Tibial nerve (tissue), 4 donors: ENCODE measurements at regions not wholly inside any gene's neighbourhood (a gene's known extent, or its start where the extent isn't known, plus 50 kb on each side); places are given as distances from the start of the nearest gene placed in this dataset.

ENCODE experiments used
- DNase-seq, 2 donors: peaks; one replicate each; pipeline ENCODE4 v3.0.0-alpha.2; 2019; ENCODE audit warnings: low spot score in 2 of 2
- H3K27ac ChIP-seq, 4 donors: fragments of 200-600 bp; sonication (generic) in 3 of 4; one replicate each; pipeline ENCODE4 v1.5.1; 2017 to 2019; ENCODE audit warnings: mild to moderate bottlenecking in 1 of 4
- H3K27me3 ChIP-seq, 2 donors: fragments of 200-600 bp; sonication (generic) in 1 of 2; one replicate each; pipeline versions ENCODE4 v1.5.1 to v1.6.0; 2017 to 2019
- H3K36me3 ChIP-seq, 3 donors: fragments of 200-600 bp; sonication (generic); one replicate each; pipeline ENCODE4 v1.5.1; 2018 to 2019
- H3K4me1 ChIP-seq, 4 donors: fragments of 200-600 bp; sonication (generic) in 3 of 4; one replicate each; pipeline ENCODE4 v1.5.1; 2017 to 2019
- H3K4me3 ChIP-seq, 4 donors: fragments of 200-600 bp; sonication (generic) in 3 of 4; one replicate each; pipeline ENCODE4 v1.5.1; 2017 to 2019; ENCODE audit warnings: mild to moderate bottlenecking in 1 of 4, moderate library complexity in 1 of 4
- H3K9me3 ChIP-seq, 4 donors: fragments of 200-600 bp; sonication (generic) in 3 of 4; one replicate each; pipeline ENCODE4 v1.5.1; 2017 to 2019
- EP300 ChIP-seq, 2 donors: sonication (generic); formaldehyde crosslinking; IDR thresholded peaks; one replicate each; pipeline ENCODE4 v1.6.1; 2017; ENCODE audit warnings: antibody characterized with exemption in 2 of 2, mild to moderate bottlenecking in 1 of 2
- POLR2A ChIP-seq, 2 donors: fragments of 450-650 bp; IDR thresholded peaks; one replicate each; pipeline ENCODE4 v1.6.1; 2017; ENCODE audit warnings: antibody characterized with exemption in 2 of 2, mild to moderate bottlenecking in 2 of 2, moderate library complexity in 2 of 2
- WGBS, 2 donors: methylation state at CpG; one replicate each; pipeline ENCODE4 v1.1.5; 2018; 5-methylcytosine and 5-hydroxymethylcytosine counted together
- TF ChIP-seq, protein P1 (sequence below), 5 experiments: fragments of 200-600 bp in 3 of 5; fragments of 450-650 bp in 2 of 5; sonication (generic) in 3 of 5; IDR thresholded peaks; one replicate each; pipeline ENCODE4 v1.5.1; 2016 to 2019; ENCODE audit warnings: antibody characterized with exemption in 5 of 5, mild to moderate bottlenecking in 3 of 5, moderate library complexity in 2 of 5

GRCh38 chr4:111991163-111991562 lies 154.1 kb upstream of the FAM241A start:
- DNase-seq: no peak
- H3K4me3 ChIP-seq: no peak overlapping the region
- no peak for TF ChIP-seq POLR2A (IDR thresholded peaks at IDR 0.05)
- TF ChIP-seq, protein P1, sequence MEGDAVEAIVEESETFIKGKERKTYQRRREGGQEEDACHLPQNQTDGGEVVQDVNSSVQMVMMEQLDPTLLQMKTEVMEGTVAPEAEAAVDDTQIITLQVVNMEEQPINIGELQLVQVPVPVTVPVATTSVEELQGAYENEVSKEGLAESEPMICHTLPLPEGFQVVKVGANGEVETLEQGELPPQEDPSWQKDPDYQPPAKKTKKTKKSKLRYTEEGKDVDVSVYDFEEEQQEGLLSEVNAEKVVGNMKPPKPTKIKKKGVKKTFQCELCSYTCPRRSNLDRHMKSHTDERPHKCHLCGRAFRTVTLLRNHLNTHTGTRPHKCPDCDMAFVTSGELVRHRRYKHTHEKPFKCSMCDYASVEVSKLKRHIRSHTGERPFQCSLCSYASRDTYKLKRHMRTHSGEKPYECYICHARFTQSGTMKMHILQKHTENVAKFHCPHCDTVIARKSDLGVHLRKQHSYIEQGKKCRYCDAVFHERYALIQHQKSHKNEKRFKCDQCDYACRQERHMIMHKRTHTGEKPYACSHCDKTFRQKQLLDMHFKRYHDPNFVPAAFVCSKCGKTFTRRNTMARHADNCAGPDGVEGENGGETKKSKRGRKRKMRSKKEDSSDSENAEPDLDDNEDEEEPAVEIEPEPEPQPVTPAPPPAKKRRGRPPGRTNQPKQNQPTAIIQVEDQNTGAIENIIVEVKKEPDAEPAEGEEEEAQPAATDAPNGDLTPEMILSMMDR (IDR thresholded peaks at IDR 0.05): no peak
- no peak for TF ChIP-seq EP300 (IDR thresholded peaks at IDR 0.05)
- no peaks in the 10 kb centered on the region for H3K9me3 ChIP-seq
- no peaks in the 10 kb centered on the region for H3K4me1 ChIP-seq
- 52 to 53% methylated on average over 3 of the region's 3 CpGs for WGBS, 2 donors
- H3K27me3 ChIP-seq: no peaks in the 10 kb centered on the region
- no peak overlapping the region for H3K27ac ChIP-seq
- H3K36me3 ChIP-seq: no peaks in the 10 kb centered on the region

DNA sequence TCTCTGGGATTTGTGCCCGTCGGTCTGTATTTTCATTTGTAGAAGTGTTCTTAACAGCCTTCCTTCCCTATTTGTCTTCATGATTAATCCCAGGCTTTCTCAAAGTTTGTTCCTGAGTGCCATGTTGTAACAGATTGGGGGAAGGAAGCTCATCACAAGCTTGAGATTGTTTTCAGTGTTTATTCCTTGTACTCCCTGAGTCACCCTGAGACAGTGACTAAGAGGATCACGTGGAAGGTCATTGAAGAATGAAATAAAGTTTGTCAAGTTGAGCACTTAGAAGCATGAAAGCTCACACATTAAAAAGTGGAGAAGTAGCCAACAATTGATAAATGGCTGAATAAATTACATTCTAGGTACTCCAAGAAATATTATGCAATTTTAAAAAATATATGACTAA lies 153.5 kb upstream of the FAM241A start:
- TF ChIP-seq EP300 (IDR thresholded peaks at IDR 0.05) (peak in 1 of 2 donors; percentile 64), POLR2A (IDR thresholded peaks at IDR 0.05) (no peak)
- TF ChIP-seq, protein P1 (IDR thresholded peaks at IDR 0.05): no peak
- Histone ChIP-seq H3K9me3 (no peaks in the 10 kb centered on the region), H3K27ac (no peak overlapping the region), H3K27me3 (no peaks in the 10 kb centered on the region), H3K4me3 (no peak overlapping the region), H3K4me1 (no peaks in the 10 kb centered on the region), H3K36me3 (no peaks in the 10 kb centered on the region)
- peak in 1 of 2 donors; percentile 8 for DNase-seq
- 23 to 32% methylated on average over 3 of the region's 3 CpGs for WGBS, 2 donors

GRCh38 chr4:111992351-111993168 lies 152.7 kb upstream of the FAM241A start:
- Histone ChIP-seq H3K27ac (no peak overlapping the region), H3K4me1 (no peaks in the 10 kb centered on the region), H3K36me3 (no peaks in the 10 kb centered on the region), H3K4me3 (no peak overlapping the region), H3K9me3 (no peaks in the 10 kb centered on the region), H3K27me3 (no peaks in the 10 kb centered on the region)
- WGBS, 2 donors: 61 to 64% methylated on average over 7 of the region's 7 CpGs
- no peak for DNase-seq
- TF ChIP-seq POLR2A (IDR thresholded peaks at IDR 0.05): no peak
- no peak for TF ChIP-seq EP300 (IDR thresholded peaks at IDR 0.05)
- TF ChIP-seq, protein P1 (IDR thresholded peaks at IDR 0.05): no peak

DNA sequence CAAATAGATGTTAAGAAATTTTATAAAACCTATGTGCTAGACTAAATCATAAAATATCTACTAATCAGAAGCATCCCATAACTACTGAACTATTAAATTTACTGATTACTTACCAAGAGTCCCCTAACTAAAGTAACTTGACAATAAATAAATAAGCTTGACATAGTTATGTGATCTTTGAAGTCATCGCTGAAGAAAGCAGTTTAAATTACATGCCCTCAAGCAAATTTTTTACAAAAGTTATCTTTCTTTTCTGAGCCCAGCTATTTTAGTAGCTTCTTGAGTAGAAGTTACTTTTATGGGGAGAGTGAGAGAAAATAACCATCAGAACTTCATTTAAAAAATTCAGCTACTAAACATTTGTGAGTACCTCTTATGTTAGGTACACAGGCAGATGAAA lies 150.9 kb upstream of the FAM241A start:
- Histone ChIP-seq H3K27ac (no peak overlapping the region), H3K9me3 (no peaks in the 10 kb centered on the region), H3K36me3 (no peaks in the 10 kb centered on the region), H3K4me1 (no peaks in the 10 kb centered on the region), H3K27me3 (no peaks in the 10 kb centered on the region), H3K4me3 (no peak overlapping the region)
- 38 to 45% methylated on average over 1 of the region's 1 CpG for WGBS, 2 donors
- no peak for DNase-seq
- TF ChIP-seq, protein P1 (IDR thresholded peaks at IDR 0.05): no peak
- TF ChIP-seq EP300 (IDR thresholded peaks at IDR 0.05) (no peak), POLR2A (IDR thresholded peaks at IDR 0.05) (no peak)

DNA sequence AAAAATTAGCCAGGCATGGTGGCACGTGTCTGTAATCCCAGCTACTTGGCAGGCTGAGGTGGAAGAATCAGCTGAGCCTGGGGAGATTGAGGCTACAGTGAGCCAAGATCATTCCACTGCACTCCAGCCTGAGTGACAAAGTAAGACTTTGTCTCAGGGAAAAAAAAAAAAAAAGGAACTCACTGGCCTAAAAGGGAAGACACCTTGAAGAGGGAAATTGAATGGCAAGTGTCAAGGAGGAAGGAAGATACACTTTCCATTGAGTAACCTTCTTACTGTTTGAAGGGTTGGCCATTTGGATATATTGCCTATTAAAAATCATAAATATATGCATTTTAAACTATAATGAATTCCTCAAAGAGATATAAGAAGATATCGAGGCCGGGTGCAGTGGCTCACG lies 147.5 kb upstream of the FAM241A start:
- Histone ChIP-seq H3K4me3 (no peak overlapping the region), H3K27me3 (no peaks in the 10 kb centered on the region), H3K9me3 (no peaks in the 10 kb centered on the region), H3K4me1 (no peaks in the 10 kb centered on the region), H3K27ac (no peak overlapping the region), H3K36me3 (no peaks in the 10 kb centered on the region)
- TF ChIP-seq EP300 (IDR thresholded peaks at IDR 0.05): no peak
- TF ChIP-seq POLR2A (IDR thresholded peaks at IDR 0.05): no peak
- TF ChIP-seq, protein P1 (IDR thresholded peaks at IDR 0.05): no peak
- WGBS, 2 donors: 86 to 91% methylated on average over 4 of the region's 4 CpGs
- DNase-seq: no peak
